H1 (cell line): ENCODE measurements at regions not wholly inside any gene's neighbourhood (a gene's known extent, or its start where the extent isn't known, plus 50 kb on each side); places are given as distances from the start of the nearest gene placed in this dataset.

ENCODE experiments used
- BCL11A ChIP-seq, 2 experiments: IDR thresholded peaks; one replicate each; pipeline ENCODE4 v1.6.1; 2011; ENCODE audit warnings: low read depth in 2 of 2, low read length in 2 of 2, mild to moderate bottlenecking in 2 of 2
- CBX8 ChIP-seq: fragments of 300-800, 300-1000 bp; sonication (generic); IDR thresholded peaks from 2 replicates; pipeline ENCODE4 v1.7.1; 2016; ENCODE audit warnings: low read depth, low read length, borderline replicate concordance
- EP300 ChIP-seq, 2 experiments: IDR thresholded peaks; 1 replicate in 1 of 2; 2 replicates in 1 of 2; pipeline ENCODE4 v1.6.1; 2011 to 2012; ENCODE audit warnings: low read depth in 2 of 2, low read length in 2 of 2, mild to moderate bottlenecking in 2 of 2, borderline replicate concordance in 1 of 2, inconsistent platforms in 1 of 2, moderate library complexity in 1 of 2
- KDM5A ChIP-seq: fragments of 200-600 bp; IDR thresholded peaks from 2 replicates; pipeline ENCODE4 v1.7.1; 2012; ENCODE audit warnings: mild to moderate bottlenecking, low read length, inconsistent platforms, mixed read lengths
- PHF8 ChIP-seq: fragments of 200-600 bp; sonication (generic); conservative IDR thresholded peaks from 2 replicates; pipeline ENCODE4 v1.7.1; 2012; ENCODE audit warnings: low read depth, mild to moderate bottlenecking, inconsistent platforms, low read length, moderate library complexity
- YY1 ChIP-seq: IDR thresholded peaks from 2 replicates; pipeline ENCODE4 v1.6.1; 2011; ENCODE audit warnings: low read depth, mild to moderate bottlenecking, low read length

DNA sequence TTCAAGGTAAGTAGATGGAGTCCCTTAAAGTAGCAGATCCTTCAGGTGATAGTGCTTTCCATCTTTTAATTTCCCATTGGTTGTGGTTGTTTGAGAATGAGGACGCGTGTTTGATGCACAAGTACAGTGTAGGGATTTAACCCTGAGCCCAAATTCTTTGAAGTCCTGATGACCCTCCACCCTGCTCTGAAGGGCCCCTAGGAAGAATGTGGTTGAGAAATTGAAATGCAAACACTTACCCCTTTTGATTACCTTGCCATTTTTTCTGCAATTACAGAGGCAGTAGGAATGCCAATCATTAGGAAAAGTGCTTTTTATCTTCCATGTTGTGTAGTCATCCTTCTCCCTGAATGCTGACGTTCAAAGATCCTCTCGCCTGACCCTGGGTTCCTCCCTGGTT, 112.4 kb downstream of the ZNF518B start (continued):
- TF ChIP-seq EP300 (IDR thresholded peaks at IDR 0.05; ENCODE audit: borderline replicate concordance in 1 of 2, low read depth in 2 of 2, low read length in 2 of 2): no peak
- TF ChIP-seq BCL11A (IDR thresholded peaks at IDR 0.05; ENCODE audit: low read depth in 2 of 2, low read length in 2 of 2): no peak
- TF ChIP-seq YY1: no peak
- TF ChIP-seq PHF8: no peak
- no peak for TF ChIP-seq KDM5A
- no peak for TF ChIP-seq CBX8
- TF ChIP-seq, all 59 proteins: peak for 0
